ENCODE measurements at regions not wholly inside any gene's neighbourhood (a gene's known extent, or its start where the extent isn't known, plus 50 kb on each side); places are given as distances from the start of the nearest gene placed in this dataset.

GRCh38 chr16:48965386-48965785, 316.3 kb downstream of the CBLN1 start:
- peak overlapping the region; percentile 82 for H3K27ac ChIP-seq (ENCODE audit: low read length)

GRCh38 chr16:48963901-48964615, 317.6 kb downstream of the CBLN1 start:
- no TSS peak for BruUV-seq (replicated peaks)
- ATAC-seq: peak; percentile 92
- peak; percentile 45; the same call in 1 of the 2 replicates for TF ChIP-seq POLR2AphosphoS5 (IDR thresholded peaks at IDR 0.05; ENCODE audit: low read depth, low read length)
- 0 out of 2 replicates have a peak, but pooled peaks have one; percentile 30 for TF ChIP-seq TCF7L2 (IDR thresholded peaks at IDR 0.05; ENCODE audit: low read depth, low read length)
- no peak for TF ChIP-seq SIN3A (IDR thresholded peaks at IDR 0.05; ENCODE audit: borderline replicate concordance, insufficient read depth, low read depth, low read length)
- no peak for TF ChIP-seq REST (IDR thresholded peaks at IDR 0.05; ENCODE audit: insufficient read depth in 1 of 2, low read depth in 2 of 2, low read length in 1 of 2)
- no peaks in the 10 kb centered on the region; the same call in 1 of the 2 replicates for H3K9me3 ChIP-seq (ENCODE audit: control insufficient read depth, insufficient read depth, low read depth, low read length)
- H3K36me3 ChIP-seq (ENCODE audit: control insufficient read depth, insufficient read depth, low read length): no peaks in the 10 kb centered on the region
- H3K27me3 ChIP-seq (ENCODE audit: control insufficient read depth, insufficient read depth, low read length): no peaks in the 10 kb centered on the region
- POLR2A ChIA-PET: no interaction called here
- in situ Hi-C loops (cut with HindIII; ENCODE audit: low pct_unique_long_range_greater_than_20kb, low sequenced_read_pairs): no loop called here
- DNase-seq (ENCODE audit: low read depth, low spot score): peak; percentile 61
- H3K27ac ChIP-seq (ENCODE audit: low read length): peak overlapping the region; percentile 82
- H3K4me1 ChIP-seq (ENCODE audit: control insufficient read depth, insufficient read depth, low read length): peaks cover 8% of the 10 kb centered on the region; the same call in 1 of the 2 replicates
- CTCF ChIA-PET: no interaction called here
- H3K4me3 ChIP-seq (ENCODE audit: low read depth in 2 of 2, low read length in 2 of 2): no peak overlapping the region
- intact Hi-C loops (cut with micrococcal nuclease; ENCODE audit: unreplicated experiment): no loop called here

More at GRCh38 chr16:48965386-48965785, 316.3 kb downstream of the CBLN1 start:
- ChIA-PET CTCF (no interaction called here), POLR2A (no interaction called here)
- DNase-seq (ENCODE audit: low read depth, low spot score) (no peak), ATAC-seq (no peak)
- intact Hi-C loops (cut with micrococcal nuclease; ENCODE audit: unreplicated experiment): no loop called here
- no peaks in the 10 kb centered on the region for H3K36me3 ChIP-seq (ENCODE audit: control insufficient read depth, insufficient read depth, low read length)
- no peak overlapping the region for H3K4me3 ChIP-seq (ENCODE audit: low read depth in 2 of 2, low read length in 2 of 2)
- in situ Hi-C loops (cut with HindIII; ENCODE audit: low pct_unique_long_range_greater_than_20kb, low sequenced_read_pairs): no loop called here
- no peaks in the 10 kb centered on the region; the same call in 1 of the 2 replicates for H3K9me3 ChIP-seq (ENCODE audit: control insufficient read depth, insufficient read depth, low read depth, low read length)
- BruUV-seq (replicated peaks): no TSS peak
- H3K27me3 ChIP-seq (ENCODE audit: control insufficient read depth, insufficient read depth, low read length): no peaks in the 10 kb centered on the region
- H3K4me1 ChIP-seq (ENCODE audit: control insufficient read depth, insufficient read depth, low read length): peaks cover 8% of the 10 kb centered on the region; the same call in 1 of the 2 replicates
- TF ChIP-seq CTCF (IDR thresholded peaks at IDR 0.05): no peak
- TF ChIP-seq POLR2AphosphoS5 (IDR thresholded peaks at IDR 0.05; ENCODE audit: low read depth, low read length): no peak; the same call in 1 of the 2 replicates
- no peak for TF ChIP-seq TCF7L2 (IDR thresholded peaks at IDR 0.05; ENCODE audit: low read depth, low read length)
- TF ChIP-seq REST (IDR thresholded peaks at IDR 0.05; ENCODE audit: insufficient read depth in 1 of 2, low read depth in 2 of 2, low read length in 1 of 2): no peak
- TF ChIP-seq SIN3A (IDR thresholded peaks at IDR 0.05; ENCODE audit: borderline replicate concordance, insufficient read depth, low read depth, low read length): no peak

All from Panc1 (cell line).